ENCODE measurements at regions not wholly inside any gene's neighbourhood (a gene's known extent, or its start where the extent isn't known, plus 50 kb on each side); places are given as distances from the start of the nearest gene placed in this dataset.

GRCh38 chr15:101580431-101580830 lies 71.8 kb downstream of the TM2D3 start:
- TF ChIP-seq CTCF (conservative IDR thresholded peaks at IDR 0.05; ENCODE audit: low read depth in 2 of 2) (no peak), EZH2 (IDR thresholded peaks at IDR 0.05; ENCODE audit: low read depth, unreplicated experiment) (no peak), REST (IDR thresholded peaks at IDR 0.05; ENCODE audit: unreplicated experiment) (no peak), POLR2AphosphoS5 (IDR thresholded peaks at IDR 0.05; ENCODE audit: low read depth) (no peak), JUNB (IDR thresholded peaks at IDR 0.05; ENCODE audit: unreplicated experiment) (no peak)

Measured in GM23338 (cell line).